HPDE6-E6E7 (cell line): ENCODE measurements at regions not wholly inside any gene's neighbourhood (a gene's known extent, or its start where the extent isn't known, plus 50 kb on each side); places are given as distances from the start of the nearest gene placed in this dataset.

Experiments
- DNase-seq: peaks from one replicate; pipeline ENCODE4 v3.0.0; 2011; ENCODE audit warnings: missing footprints; ENCODE audit errors: extremely low spot score

DNA sequence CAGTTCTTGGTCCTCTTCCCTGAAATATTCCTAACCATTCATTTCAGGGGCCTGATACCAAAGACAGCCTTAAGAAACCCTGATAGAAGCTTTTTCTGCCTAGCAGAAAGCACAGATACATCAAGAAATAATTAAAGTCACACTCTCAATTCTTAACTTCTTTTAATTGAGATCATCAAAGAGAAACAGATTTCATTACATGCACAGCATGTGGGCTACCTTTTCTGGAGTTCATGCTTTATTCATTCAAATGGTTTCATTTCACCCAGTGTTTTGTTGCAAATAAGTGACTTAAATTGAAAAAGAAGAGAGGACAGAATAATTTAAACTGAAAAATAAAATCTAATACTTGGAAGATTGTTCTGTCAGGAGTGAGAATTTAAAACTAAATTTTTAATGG lies 192.6 kb upstream of the GGTLC1 start:
- no peak for DNase-seq

DNA sequence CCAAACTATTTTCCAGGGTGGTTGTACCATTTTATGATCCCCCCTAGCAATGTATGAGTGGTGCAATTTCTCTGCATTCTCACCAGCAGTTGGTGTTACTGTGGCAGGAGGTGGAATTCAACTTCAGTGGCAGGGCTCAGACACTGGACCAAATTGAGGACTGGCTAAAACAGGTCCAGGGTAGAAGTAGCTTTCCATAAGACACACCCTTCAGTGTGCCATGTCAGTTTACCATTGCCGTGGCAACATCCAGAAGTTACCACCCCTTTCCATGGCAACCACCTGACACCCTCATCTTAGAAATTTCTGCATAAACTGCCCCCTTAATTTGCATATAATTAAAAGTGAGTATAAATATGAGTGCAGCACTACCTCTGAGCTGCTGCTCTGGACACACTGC lies 180.7 kb upstream of the GGTLC1 start:
- no peak for DNase-seq

DNA sequence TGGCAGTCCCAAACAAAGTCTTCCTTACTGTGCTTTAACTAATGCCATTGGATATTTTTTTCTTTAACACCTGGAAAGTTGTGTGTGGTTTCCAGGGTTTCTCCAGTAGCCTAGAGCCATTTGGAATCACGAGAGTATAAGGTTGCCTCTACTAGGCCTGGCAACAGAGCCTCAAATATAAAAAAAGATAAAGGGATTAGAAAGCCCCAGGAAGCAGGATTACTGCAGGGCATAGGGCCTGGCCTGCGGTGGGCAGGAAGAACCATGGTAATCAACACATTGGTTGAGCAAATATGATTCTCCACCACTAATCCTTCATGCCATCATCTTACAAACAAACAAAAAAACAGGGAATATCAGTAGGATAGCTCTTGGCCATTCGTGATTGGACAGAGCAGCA lies 177.8 kb upstream of the GGTLC1 start:
- no peak for DNase-seq

DNA sequence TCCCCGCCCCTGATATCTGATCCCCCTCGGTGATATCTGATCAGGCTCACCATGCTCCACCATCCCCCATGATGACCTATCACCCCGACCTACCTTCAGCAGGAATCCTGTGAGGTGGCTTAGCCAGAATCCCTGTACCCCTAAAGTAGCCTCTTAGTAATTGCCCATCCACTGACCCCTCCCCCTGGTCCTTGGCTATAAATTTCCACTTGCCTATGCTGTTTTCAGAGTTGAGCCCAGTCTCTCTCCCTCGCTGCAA lies 177.5 kb upstream of the GGTLC1 start:
- no peak for DNase-seq

DNA sequence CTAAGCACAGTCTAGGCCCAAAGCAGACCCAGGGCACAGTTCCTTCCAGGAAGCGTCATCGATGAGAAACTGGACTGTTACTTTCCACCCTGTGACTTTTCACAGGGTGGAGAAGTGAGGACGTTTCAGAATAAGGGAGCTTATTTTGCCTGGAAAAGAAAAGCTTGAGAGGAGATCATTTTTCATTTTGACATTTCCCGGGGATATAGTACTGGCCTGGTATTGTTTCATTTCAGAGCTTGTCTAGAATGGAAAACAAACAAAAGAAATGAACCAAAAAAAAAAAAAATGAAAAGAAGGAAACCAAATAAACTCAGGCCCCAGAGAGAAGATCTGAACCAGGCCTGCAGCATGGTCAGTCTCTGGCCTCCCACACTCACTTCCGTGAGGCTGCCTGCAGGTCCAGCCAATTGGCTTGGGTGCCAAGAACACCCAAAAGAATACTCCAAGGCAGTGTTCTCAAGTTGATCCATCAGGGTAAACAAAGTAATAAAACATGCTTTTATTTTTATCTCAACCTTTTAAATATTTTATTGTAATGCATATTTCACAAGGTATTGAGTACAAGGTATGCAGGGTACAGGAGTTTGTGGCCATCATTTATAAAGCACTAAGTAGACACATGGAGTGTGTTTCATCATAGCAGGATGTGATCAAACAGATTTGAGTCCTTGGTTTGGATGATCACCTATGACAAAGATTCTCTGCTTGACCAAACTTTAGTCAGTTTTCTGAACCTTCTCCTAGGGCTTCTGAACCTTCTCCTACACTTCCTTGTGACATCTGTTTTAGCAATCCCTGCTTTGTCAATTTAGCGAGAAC lies 176.9 kb upstream of the GGTLC1 start:
- DNase-seq = no peak

DNA sequence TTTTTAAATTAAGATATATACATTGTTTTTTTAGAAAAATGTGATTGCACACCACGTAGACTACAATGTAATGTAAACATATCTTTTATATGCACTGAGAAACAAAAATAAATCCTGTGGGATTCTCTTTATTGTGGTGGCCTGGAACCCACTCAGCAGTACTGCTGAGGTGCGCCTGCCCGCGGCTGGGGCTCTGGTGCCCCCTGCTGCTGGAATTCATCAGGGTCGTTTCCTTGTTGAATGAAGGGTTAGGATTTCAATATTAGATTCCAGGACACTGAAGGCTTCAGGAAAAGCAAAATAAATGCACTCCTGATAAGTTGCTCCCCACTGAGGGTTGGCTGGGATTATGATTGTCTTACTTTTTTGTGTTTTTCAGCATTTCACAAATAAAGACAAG lies 175.8 kb upstream of the GGTLC1 start:
- peak; percentile 58 for DNase-seq

DNA sequence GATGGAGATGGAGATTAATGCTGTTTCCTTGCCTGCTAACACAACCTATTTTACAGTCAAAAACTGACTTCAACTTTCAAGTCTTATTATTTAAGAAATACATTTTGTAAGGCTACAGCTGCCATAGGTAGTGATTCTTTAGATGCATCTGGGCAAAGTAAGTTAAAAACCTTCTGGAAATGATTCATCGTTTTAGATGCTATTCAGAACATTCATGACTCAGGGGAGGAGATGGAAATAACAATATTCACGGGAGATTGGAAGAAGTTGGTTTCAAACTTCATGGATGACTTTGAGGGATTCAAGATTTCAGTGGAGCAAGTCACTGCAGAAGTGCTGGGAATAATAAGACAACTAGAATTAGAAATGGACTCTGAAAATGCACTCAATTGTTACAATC lies 174.9 kb upstream of the GGTLC1 start:
- no peak for DNase-seq

DNA sequence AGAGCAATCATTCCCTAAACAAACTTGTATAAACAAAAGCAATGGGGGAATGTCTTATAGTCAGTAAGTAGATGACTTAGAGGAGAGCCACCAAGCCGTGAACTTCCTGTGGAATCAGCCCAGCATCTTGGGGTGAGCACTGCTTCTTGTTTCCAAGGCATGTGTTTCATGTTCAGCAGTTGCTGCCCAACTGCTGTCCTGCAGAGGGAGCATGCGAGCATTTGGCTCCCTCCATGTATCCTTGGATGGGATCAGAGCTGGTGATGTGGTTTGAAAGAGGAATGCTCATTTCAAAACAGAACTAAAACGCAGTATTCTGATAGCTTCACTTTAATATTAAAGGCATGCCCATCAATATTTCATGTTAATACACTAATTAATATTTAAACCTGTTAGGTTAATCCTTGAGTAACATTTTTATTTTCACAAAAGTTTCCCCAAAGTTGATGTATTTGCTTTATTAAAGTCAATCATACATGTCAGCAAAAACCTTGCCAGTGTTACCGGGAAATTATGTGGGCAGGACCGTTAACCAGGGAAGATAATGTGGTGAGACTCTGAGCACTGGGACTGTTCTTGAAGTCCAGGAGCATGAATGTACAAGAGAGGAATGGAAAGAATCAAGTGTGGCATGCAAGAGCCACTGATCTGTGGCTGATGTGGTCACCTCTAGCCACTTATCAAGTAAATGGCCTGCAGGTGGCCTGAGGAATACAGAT lies 172.1 kb upstream of the GGTLC1 start:
- peak; percentile 42 for DNase-seq

DNA sequence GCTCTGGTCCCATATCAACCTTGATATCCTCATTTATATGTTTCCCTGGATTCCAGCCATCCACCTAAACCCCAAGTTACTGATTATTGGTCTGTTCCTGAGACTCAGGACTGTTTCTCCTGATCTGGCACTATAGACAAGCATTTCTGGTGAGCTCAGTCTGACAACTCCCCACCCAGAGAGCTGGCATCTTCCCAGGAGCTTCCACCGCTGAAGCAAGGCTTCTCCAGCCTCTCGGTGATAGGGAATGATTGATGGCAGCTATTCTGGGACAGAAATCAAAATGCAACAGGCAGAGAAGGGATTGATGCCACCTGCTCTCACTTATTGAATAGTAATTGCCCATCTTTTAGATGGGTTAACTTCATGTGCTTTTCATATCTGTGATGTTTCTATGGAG lies 169.7 kb upstream of the GGTLC1 start:
- no peak for DNase-seq

DNA sequence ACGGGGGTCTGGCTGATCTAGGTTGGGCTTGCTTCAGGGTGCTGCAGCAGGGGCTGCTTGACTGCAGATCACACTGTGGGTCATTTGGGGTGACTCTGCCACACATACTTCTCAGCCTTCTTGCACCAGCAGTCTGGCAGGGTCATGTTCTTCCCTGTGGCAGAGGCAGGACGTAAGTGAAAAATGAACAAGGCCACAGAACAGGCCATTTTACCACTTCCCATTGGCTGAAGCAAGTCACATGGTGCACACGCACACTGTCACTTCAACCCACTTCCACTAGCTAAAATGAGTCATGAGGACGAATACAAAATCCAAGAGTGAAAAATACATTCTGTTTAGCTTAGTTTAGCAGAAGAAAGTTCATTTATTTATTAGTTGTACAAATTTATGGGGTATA lies 168.6 kb upstream of the GGTLC1 start:
- DNase-seq = no peak

DNA sequence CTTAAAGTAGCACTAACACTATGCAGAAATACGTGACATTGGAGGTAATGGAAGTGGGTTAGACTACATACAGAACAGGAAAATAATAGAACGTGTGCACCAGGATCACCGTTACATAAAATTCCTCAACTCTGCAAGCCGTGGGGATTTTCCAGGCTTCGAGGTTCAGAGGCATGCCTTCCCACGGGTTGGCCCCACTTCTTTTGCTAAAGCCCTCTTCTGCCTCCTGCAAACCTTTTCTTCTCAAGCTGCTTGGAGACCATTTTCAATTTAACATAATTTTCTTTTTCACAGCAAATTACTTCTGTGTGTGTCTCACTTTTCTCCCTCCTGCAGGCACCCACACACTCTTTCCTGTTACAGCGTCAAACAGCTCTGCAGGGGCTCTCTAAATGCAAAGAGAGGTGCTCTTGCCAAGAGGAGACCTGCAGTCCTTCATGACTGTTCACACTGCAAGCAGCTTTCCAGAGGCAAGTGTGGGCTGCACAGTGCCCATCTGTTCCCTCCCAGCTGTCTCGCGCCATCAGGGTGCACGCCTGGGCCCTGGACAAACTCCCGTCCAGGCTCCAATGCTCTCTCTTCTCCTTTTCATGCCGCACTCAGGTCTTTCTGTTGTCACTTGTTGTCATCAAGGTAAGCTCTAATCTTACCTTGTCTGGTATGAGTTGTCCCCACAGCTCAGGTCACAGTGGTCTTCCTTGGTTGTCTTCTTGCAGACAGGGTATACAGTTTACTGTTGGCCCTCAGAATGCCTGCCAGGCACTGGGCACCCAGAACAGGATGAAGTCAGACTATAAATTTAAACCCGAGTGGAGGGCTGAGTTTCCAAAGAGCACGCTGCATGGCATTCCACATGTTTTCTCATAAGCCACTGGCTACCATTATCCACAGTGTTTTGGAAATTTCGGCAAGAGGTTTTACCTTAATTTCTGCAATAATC lies 164.8 kb upstream of the GGTLC1 start:
- no peak for DNase-seq

DNA sequence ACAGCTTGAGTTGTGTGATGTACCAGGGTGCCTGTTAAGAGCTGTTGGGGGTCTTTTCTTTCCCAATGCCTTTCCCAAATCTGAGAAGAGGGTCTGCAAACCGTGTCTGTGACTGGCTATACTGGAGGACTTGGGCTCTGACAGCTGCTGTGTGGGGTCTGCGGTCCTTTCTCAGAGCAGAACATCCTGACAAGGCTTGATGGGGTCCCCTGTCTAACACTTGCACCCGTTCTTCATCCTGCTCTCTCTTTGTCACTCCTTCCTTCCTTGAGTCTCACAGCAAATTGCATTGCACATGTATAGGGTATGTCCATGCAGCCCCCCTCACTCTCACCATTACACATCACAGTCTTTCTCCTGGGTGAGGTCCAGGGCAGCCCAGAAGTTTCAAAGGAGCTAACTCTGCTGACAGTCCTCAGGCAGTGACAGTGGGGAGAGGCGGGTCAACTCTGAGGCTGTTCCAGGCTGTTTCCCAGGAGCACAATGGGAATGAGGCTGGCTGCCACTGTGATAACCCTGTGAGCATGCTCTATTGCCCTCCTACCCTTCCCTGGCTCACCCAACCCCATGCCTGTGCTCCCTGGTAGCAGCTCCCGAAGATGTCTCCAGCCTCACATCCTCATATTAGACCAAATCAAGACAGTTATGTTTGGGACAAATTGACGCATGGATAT lies 163.2 kb upstream of the GGTLC1 start:
- DNase-seq = no peak

DNA sequence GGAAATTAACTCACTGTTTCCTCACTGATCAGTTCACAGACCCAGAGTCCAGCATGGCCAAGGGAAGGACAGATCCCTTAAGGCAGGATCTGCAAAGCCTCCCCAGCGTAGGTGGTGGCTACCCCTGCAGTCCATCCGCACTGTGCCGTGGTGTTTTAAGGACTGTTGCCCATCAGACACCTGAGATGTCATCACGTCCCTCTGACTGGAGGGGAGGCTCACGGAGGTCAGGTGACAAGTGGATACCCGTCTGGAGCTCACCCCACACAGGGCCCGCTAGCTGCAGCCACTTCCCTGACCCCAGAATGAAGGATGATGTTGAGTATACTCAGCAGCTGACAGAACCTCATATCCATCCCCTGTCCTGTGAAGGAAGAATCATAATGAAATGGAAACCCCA lies 161.8 kb upstream of the GGTLC1 start:
- DNase-seq = no peak

DNA sequence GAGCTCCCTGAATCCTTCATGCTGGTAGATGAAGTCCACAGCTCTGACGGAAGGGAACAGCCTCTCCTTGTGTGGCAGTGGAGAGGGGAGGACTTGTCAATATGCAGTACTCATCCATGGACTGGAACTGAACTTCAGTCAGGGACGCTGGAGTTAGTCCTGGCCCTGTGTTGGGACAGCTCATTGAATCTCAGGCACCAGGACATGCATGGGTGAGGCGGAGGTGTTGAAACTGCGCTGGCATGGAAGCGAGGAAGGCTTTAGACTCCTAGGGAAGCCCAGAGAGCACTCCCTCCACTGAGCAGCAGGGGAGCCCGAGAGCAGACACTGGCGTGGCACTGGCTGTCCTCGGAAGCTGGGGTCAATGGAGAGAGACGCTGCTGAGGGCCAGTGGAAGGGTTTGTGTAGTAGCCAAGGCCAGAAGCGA lies 161.3 kb upstream of the GGTLC1 start:
- DNase-seq = no peak

DNA sequence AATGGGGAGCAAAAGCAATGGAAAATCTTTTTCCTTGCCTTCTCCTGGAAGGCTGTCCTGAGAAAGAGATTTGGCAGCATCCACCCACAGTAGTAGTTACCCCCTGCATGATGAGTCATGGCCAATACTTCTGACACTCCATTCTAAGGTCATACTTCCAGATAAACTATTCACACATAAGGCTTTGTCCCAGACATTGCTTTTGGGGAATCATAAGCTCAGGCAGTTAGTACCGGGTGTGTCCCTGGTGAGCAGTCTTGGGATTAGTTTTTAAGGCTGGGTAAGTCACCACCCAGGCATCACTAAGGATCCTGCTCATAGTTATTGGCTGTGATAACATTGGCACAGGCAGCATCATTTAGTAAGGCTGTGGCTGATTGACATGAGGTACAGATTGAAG lies 160.6 kb upstream of the GGTLC1 start:
- no peak for DNase-seq

DNA sequence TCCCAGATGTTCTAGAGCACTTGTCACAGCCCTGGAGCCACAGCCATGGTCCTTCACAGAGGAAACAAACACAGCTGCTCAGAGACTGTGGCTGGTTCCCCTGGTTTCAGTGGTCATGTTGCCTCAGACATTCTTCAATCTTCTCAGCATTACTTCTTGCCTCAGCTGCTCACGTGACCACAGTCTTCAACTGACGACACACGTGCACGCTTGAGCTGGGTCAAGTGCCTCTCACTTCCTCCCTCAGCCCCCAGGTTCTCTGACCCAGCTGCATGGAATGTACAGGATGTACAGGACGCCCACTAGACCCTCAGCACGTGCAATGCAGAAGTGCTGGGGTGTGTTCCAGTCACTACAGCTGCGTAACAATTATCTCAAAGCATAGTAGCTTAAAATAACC lies 159.8 kb upstream of the GGTLC1 start:
- no peak for DNase-seq

DNA sequence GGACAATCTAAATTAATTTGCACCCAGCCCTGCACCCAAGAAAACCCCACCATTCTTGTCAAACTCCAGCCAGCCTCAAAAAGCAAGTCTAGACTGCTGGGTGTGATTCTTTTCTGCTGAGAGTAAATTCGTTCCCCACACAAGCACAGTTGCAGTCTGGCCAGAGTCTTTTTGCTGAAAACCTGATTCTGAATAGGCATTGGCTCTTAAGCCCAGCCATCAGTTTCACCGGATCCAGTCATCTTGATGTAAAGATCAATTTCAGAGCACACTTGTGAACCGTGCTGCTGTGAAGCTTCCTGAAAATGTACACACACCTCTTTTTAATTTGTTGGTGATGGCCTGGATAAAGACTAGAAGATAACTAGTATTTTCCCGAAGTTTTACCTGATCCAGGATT lies 159.4 kb upstream of the GGTLC1 start:
- DNase-seq = no peak

DNA sequence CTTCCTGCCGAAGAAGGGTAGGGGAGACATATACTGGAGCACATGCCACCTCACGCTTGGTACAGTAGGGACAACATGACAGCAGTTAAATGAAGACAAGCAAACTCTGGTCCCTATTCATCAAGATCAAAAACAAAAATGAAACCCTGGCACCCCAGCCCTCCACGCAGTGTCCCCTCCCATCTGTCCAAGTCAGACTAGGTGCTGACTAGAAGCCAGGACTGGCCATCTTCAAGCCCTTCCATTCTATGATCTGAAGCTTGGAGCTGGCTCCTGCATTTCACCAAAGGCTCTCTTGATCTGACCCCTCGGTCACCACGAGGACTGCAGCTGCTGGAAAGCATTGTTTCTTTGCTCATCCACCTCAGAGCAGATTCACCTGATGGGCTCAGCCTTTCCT lies 158.9 kb upstream of the GGTLC1 start:
- DNase-seq = no peak

DNA sequence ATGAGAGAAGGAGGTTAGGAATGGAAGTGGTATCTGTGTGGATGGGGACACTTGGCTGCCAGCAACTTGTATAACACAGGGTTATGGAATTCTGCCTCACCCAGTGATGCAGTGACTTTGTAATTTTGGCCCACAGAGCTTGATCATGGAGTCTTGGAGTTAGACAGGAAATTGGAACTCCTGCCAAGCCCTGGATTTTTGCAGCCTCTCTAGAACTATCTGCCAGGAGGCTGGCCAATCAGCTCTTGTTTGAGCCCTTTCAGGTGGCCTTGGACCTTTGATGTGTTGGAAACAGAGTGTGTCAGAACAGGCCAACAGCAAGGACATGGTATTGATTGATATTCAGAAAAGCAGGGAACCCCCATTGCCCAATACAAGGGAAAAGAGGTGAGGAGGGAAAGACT lies 157.7 kb upstream of the GGTLC1 start:
- no peak for DNase-seq

DNA sequence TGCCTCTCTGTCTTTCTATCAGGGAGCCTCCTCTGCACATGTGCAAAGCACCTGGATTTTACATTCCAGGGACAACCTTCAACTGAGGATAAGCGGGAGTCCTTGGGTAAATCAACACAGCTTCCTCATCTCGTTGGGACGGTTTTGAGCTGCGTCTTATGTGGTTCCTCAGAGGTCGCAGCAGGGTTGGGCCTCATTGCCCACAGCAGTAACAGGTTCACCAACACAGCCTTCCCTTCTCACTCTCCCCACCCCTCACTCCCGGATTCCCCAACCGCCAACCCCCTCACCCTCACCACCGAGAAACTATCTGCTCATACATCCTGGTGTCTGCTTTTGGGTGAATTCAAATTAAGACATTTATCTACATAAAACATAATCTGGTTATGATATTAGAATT lies 155.8 kb upstream of the GGTLC1 start:
- DNase-seq = no peak

DNA sequence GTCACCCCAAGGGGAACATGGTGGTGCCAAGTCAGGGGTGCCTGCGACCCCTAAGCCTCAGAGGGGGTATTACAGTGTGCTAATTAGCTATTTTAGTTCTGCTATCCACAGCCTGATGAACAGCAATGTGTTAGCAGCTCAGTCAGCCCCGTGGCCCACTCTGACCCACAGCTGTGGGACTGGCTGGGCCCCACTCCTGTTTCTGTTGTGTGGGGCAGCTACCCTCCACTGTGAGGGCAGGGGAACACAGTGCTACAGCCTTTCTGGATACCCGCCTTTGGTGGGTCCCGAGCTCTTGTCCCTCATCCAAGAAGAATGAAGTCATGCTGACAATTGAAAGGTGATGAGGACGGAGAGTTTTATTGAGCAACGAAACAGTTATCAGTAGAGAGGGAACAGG lies 152.5 kb upstream of the GGTLC1 start:
- no peak for DNase-seq

DNA sequence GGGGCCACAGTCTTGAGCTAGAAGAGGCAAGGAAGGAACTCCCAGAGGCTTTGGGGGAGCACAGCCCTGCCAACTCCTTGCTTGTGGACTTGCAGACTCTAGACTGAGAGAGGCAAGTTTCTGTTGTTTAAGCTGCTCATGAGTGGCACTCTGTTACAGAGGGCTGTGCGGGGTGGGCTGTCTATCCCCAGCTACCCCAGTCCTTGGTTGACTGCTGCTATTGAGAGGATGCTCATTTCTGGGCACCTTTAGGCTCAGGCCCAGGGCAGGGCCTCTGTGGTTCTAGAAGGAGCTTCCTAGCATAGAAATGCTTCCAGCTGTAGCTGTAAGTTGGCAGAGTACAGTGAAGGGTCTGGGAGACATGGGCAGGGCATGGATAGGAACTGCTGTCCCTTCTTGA lies 151.3 kb upstream of the GGTLC1 start:
- DNase-seq = no peak
